ENCODE measurements at regions not wholly inside any gene's neighbourhood (a gene's known extent, or its start where the extent isn't known, plus 50 kb on each side); places are given as distances from the start of the nearest gene placed in this dataset.

- TF ChIP-seq POLR2A (IDR thresholded peaks at IDR 0.05) (no peak), CTCF (IDR thresholded peaks at IDR 0.05) (no peak)
These were observed 120.5 kb upstream of the IRX4 start for GRCh38 chr5:2003206-2003605.
